ENCODE measurements at regions not wholly inside any gene's neighbourhood (a gene's known extent, or its start where the extent isn't known, plus 50 kb on each side); places are given as distances from the start of the nearest gene placed in this dataset.

- TF ChIP-seq IKZF3 (tag by site-specific recombination; IDR thresholded peaks at IDR 0.05) (no peak), ZBTB20 (tag by site-specific recombination; IDR thresholded peaks at IDR 0.05) (no peak), ZEB2 (tag by site-specific recombination; IDR thresholded peaks at IDR 0.05) (no peak), SCRT1 (tag by site-specific recombination; IDR thresholded peaks at IDR 0.05; ENCODE audit: borderline replicate concordance) (no peak), ZNF404 (tag by site-specific recombination; IDR thresholded peaks at IDR 0.05) (no peak), ZNF747 (tag by site-specific recombination; IDR thresholded peaks at IDR 0.05) (no peak), ZNF157 (tag by site-specific recombination; IDR thresholded peaks at IDR 0.05) (no peak), ZBTB48 (tag by site-specific recombination; IDR thresholded peaks at IDR 0.05) (no peak), ZNF341 (tag by site-specific recombination; IDR thresholded peaks at IDR 0.05; ENCODE audit: low read depth) (no peak), ZBTB49 (tag by site-specific recombination; IDR thresholded peaks at IDR 0.05; ENCODE audit: low read depth) (no peak), ZNF19 (tag by site-specific recombination; IDR thresholded peaks at IDR 0.05; ENCODE audit: low read depth) (no peak), BCL11A (tag by site-specific recombination; IDR thresholded peaks at IDR 0.05; ENCODE audit: low read depth) (no peak), ZBTB21 (tag by site-specific recombination; IDR thresholded peaks at IDR 0.05) (no peak), ZNF302 (tag by site-specific recombination; IDR thresholded peaks at IDR 0.05; ENCODE audit: low read depth) (no peak), ZNF621 (tag by site-specific recombination; IDR thresholded peaks at IDR 0.05) (no peak), FEZF1 (tag by site-specific recombination; IDR thresholded peaks at IDR 0.05) (no peak), KLF16 (tag by site-specific recombination; IDR thresholded peaks at IDR 0.05) (no peak), KLF10 (tag by site-specific recombination; IDR thresholded peaks at IDR 0.05) (no peak)
- Histone ChIP-seq H3K4me3 (ENCODE audit: low read depth, low read length) (no peak overlapping the region), H3K4me1 (ENCODE audit: control insufficient read depth, insufficient read depth, low read length) (no peaks in the 10 kb centered on the region), H3K36me3 (ENCODE audit: control insufficient read depth in 2 of 2, insufficient read depth in 1 of 2, low read length in 2 of 2) (no peaks in the 10 kb centered on the region), H3K27ac (ENCODE audit: extremely low read depth, low read depth, low read length) (no peak overlapping the region), H3K9me3 (ENCODE audit: control insufficient read depth, insufficient read depth, low read depth, low read length) (no peaks in the 10 kb centered on the region)
- ChIA-PET POLR2A (no interaction called here), CTCF (interaction anchor here (1.0 kb wide), 1 partner anchor 15 kb away, joined by 4 read pairs; no protein-coding TSS in a partner anchor)
Measured at GRCh38 chr5:105922080-105922479, 1748.7 kb downstream of the EFNA5 start.

DNA sequence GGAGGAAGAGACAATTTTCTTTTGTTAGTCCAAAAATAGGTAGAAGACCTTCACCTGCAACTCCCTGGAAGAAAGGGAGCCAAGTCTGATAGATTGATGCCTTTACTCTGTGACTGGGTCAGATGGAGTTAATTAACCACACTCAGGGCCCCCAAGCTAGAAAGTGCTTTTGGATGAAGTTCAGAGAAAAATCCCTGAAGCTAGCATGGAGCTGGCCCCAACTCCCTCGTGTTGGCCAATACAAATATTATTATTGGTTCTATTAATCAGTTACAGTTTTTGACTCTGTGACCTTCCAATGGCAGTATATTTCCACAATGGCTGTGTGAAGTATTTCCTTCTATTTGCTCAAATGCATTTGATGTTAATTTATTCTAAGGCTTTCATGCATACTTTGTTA, 1753.5 kb downstream of the EFNA5 start:
- H3K4me1 ChIP-seq (ENCODE audit: control insufficient read depth, insufficient read depth, low read length) = no peaks in the 10 kb centered on the region
- H3K9me3 ChIP-seq (ENCODE audit: control insufficient read depth, insufficient read depth, low read depth, low read length) = no peaks in the 10 kb centered on the region
- H3K27ac ChIP-seq (ENCODE audit: extremely low read depth, low read depth, low read length) = no peak overlapping the region
- no peaks in the 10 kb centered on the region for H3K36me3 ChIP-seq (ENCODE audit: control insufficient read depth in 2 of 2, insufficient read depth in 1 of 2, low read length in 2 of 2)
- H3K4me3 ChIP-seq (ENCODE audit: low read depth, low read length) = no peak overlapping the region
- POLR2A ChIA-PET = no interaction called here
- CTCF ChIA-PET = no interaction called here
- TF ChIP-seq ZNF830 (tag by site-specific recombination; IDR thresholded peaks at IDR 0.05; ENCODE audit: low read depth) (no peak), ZNF221 (tag by site-specific recombination; IDR thresholded peaks at IDR 0.05; ENCODE audit: borderline replicate concordance) (no peak), ZNF280C (tag by site-specific recombination; IDR thresholded peaks at IDR 0.05) (no peak), ZSCAN5A (tag by site-specific recombination; IDR thresholded peaks at IDR 0.05) (no peak), ZBTB11 (tag by site-specific recombination; conservative IDR thresholded peaks at IDR 0.05; ENCODE audit: low read depth) (no peak)

Measured in HEK293 (cell line).